Fibroblast of lung (primary cell): ENCODE measurements at regions not wholly inside any gene's neighbourhood (a gene's known extent, or its start where the extent isn't known, plus 50 kb on each side); places are given as distances from the start of the nearest gene placed in this dataset.
"Not testable (repeated sequence)": the region's sequence is repeated elsewhere in the genome, so short reads cannot be mapped to it uniquely, and the experiment has no call there.

ENCODE experiments used
- DNase-seq, 2 donors: peaks; one replicate each; pipeline versions ENCODE4 v3.0.0 to v3.0.0-alpha.2; 2010; ENCODE audit warnings: low read depth in 2 of 2
- H2AFZ ChIP-seq: 2 replicates; pipeline ENCODE4 v1.5.1; 2012; ENCODE audit warnings: low read length, control low read depth, inconsistent platforms
- H3K27ac ChIP-seq: 2 replicates; pipeline ENCODE4 v1.5.1; 2011; ENCODE audit warnings: low read length, control low read depth; ENCODE audit not compliant: insufficient read depth
- H3K27me3 ChIP-seq: 2 replicates; pipeline ENCODE4 v1.5.1; 2011; ENCODE audit warnings: mild to moderate bottlenecking, low read length; ENCODE audit not compliant: control insufficient read depth, insufficient read depth
- H3K36me3 ChIP-seq: 2 replicates; pipeline ENCODE4 v1.5.1; 2011; ENCODE audit warnings: low read length; ENCODE audit not compliant: control insufficient read depth, insufficient read depth
- H3K4me1 ChIP-seq: 2 replicates; pipeline ENCODE4 v1.5.1; 2011; ENCODE audit warnings: low read length; ENCODE audit not compliant: control insufficient read depth, insufficient read depth; ENCODE audit errors: extremely low read depth
- H3K4me2 ChIP-seq: 2 replicates; pipeline ENCODE4 v1.5.1; 2011; ENCODE audit warnings: low read length, control low read depth; ENCODE audit not compliant: insufficient read depth; ENCODE audit errors: extremely low read depth
- H3K4me3 ChIP-seq, 4 experiments: fragments of 200-600 bp in 1 of 4; sonication (generic) in 1 of 4; replicated peaks in 1 of 4; 2 replicates each; pipeline ENCODE4 v1.5.1; 2011 to 2016; ENCODE audit warnings: low read length in 4 of 4, low read depth in 3 of 4, mild to moderate bottlenecking in 3 of 4, control low read depth in 2 of 4, inconsistent platforms in 1 of 4, mixed read lengths in 1 of 4; ENCODE audit not compliant: insufficient read depth in 1 of 4; ENCODE audit errors: control extremely low read depth in 1 of 4
- H3K79me2 ChIP-seq: 2 replicates; pipeline ENCODE4 v1.5.1; 2012; ENCODE audit warnings: mild to moderate bottlenecking, low read length, inconsistent platforms; ENCODE audit not compliant: control insufficient read depth, insufficient read depth
- H3K9ac ChIP-seq: 2 replicates; pipeline ENCODE4 v1.5.1; 2011; ENCODE audit warnings: mild to moderate bottlenecking, low read length, control low read depth; ENCODE audit not compliant: insufficient read depth
- H3K9me3 ChIP-seq: 2 replicates; pipeline ENCODE4 v1.5.1; 2012; ENCODE audit warnings: low read depth, low read length; ENCODE audit not compliant: control insufficient read depth, insufficient read depth
- H4K20me1 ChIP-seq: 2 replicates; pipeline ENCODE4 v1.5.1; 2011; ENCODE audit warnings: low read length; ENCODE audit not compliant: control insufficient read depth, insufficient read depth; ENCODE audit errors: extremely low read depth
- CTCF ChIP-seq, 2 donors: IDR thresholded peaks in 1 of 2; conservative IDR thresholded peaks in 1 of 2; 1 replicate in 1 of 2; 2 replicates in 1 of 2; pipeline ENCODE4 v1.5.1; 2011 to 2012; ENCODE audit warnings: low read length in 2 of 2, control low read depth in 1 of 2, inconsistent platforms in 1 of 2, low read depth in 1 of 2, mild to moderate bottlenecking in 1 of 2
- EZH2 ChIP-seq: IDR thresholded peaks from 2 replicates; pipeline ENCODE4 v1.5.1; 2012; ENCODE audit warnings: low read length, control low read depth, mild to moderate bottlenecking; ENCODE audit errors: missing control alignments

GRCh38 chr6:121698617-121699016, 263.2 kb downstream of the GJA1 start:
- Histone ChIP-seq H3K27me3 (no peaks in the 10 kb centered on the region), H3K4me3 (no peak overlapping the region), H3K9me3 (no peaks in the 10 kb centered on the region), H4K20me1 (no peaks in the 10 kb centered on the region), H3K36me3 (no peaks in the 10 kb centered on the region), H3K4me1 (peaks cover 3% of the 10 kb centered on the region), H3K9ac (no peak overlapping the region), H3K79me2 (no peaks in the 10 kb centered on the region), H3K27ac (no peak overlapping the region), H2AFZ (no peak overlapping the region), H3K4me2 (no peak overlapping the region)
- TF ChIP-seq EZH2: no peak
- TF ChIP-seq CTCF (conservative IDR thresholded peaks at IDR 0.05 in 1 of 2, IDR thresholded peaks at IDR 0.05 in 1 of 2; ENCODE audit: low read depth in 1 of 2, low read length in 2 of 2): no peak
- DNase-seq: no peak

GRCh38 chr6:121703129-121703528, 267.7 kb downstream of the GJA1 start:
- not testable (repeated sequence) for DNase-seq, H3K36me3 ChIP-seq, H4K20me1 ChIP-seq, H3K27ac ChIP-seq, H3K4me1 ChIP-seq, H3K9ac ChIP-seq, H3K4me2 ChIP-seq, H3K79me2 ChIP-seq, H3K4me3 ChIP-seq, H2AFZ ChIP-seq, H3K27me3 ChIP-seq, H3K9me3 ChIP-seq

- H2AFZ ChIP-seq: no peak overlapping the region
- no peaks in the 10 kb centered on the region for H3K27me3 ChIP-seq
- H3K4me2 ChIP-seq: no peak overlapping the region
Observed at GRCh38 chr6:121711472-121711871, 276.0 kb downstream of the GJA1 start.

More at GRCh38 chr6:121711472-121711871, 276.0 kb downstream of the GJA1 start:
- Histone ChIP-seq H3K9me3 (no peaks in the 10 kb centered on the region), H4K20me1 (no peaks in the 10 kb centered on the region), H3K36me3 (no peaks in the 10 kb centered on the region), H3K27ac (no peak overlapping the region), H3K4me3 (no peak overlapping the region), H3K4me1 (no peaks in the 10 kb centered on the region), H3K9ac (no peak overlapping the region), H3K79me2 (no peaks in the 10 kb centered on the region)
- TF ChIP-seq EZH2 (no peak), CTCF (conservative IDR thresholded peaks at IDR 0.05 in 1 of 2, IDR thresholded peaks at IDR 0.05 in 1 of 2; ENCODE audit: low read depth in 1 of 2, low read length in 2 of 2) (no peak)
- DNase-seq: peak in 1 of 2 donors; percentile 14
